ENCODE measurements at regions not wholly inside any gene's neighbourhood (a gene's known extent, or its start where the extent isn't known, plus 50 kb on each side); places are given as distances from the start of the nearest gene placed in this dataset.

- H3K4me3 ChIP-seq = peak overlapping the region; percentile 34 to 42
- peak; percentile 3 for DNase-seq (ENCODE audit: low spot score)
- no peaks in the 10 kb centered on the region for H3K36me3 ChIP-seq
- 2% methylated on average over 19 of the region's 33 CpGs for WGBS
- intact Hi-C loops (cut with DNase I) = no loop called here
- H3K27ac ChIP-seq = peak overlapping the region; percentile 49 to 66
- H3K27me3 ChIP-seq (replicated peaks; ENCODE audit: insufficient read depth) = no peaks in the 10 kb centered on the region
- TF ChIP-seq, protein P1, sequence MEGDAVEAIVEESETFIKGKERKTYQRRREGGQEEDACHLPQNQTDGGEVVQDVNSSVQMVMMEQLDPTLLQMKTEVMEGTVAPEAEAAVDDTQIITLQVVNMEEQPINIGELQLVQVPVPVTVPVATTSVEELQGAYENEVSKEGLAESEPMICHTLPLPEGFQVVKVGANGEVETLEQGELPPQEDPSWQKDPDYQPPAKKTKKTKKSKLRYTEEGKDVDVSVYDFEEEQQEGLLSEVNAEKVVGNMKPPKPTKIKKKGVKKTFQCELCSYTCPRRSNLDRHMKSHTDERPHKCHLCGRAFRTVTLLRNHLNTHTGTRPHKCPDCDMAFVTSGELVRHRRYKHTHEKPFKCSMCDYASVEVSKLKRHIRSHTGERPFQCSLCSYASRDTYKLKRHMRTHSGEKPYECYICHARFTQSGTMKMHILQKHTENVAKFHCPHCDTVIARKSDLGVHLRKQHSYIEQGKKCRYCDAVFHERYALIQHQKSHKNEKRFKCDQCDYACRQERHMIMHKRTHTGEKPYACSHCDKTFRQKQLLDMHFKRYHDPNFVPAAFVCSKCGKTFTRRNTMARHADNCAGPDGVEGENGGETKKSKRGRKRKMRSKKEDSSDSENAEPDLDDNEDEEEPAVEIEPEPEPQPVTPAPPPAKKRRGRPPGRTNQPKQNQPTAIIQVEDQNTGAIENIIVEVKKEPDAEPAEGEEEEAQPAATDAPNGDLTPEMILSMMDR (IDR thresholded peaks at IDR 0.05) = no peak
- TF ChIP-seq POLR2A (IDR thresholded peaks at IDR 0.05) = no peak
- TF ChIP-seq POLR2AphosphoS5 (IDR thresholded peaks at IDR 0.05) = no peak
- H3K4me1 ChIP-seq (replicated peaks) = no peaks in the 10 kb centered on the region
- no peaks in the 10 kb centered on the region for H3K9me3 ChIP-seq
Measured at GRCh38 chrX:125202591-125203248, 117.0 kb upstream of the TEX13C start.

DNA sequence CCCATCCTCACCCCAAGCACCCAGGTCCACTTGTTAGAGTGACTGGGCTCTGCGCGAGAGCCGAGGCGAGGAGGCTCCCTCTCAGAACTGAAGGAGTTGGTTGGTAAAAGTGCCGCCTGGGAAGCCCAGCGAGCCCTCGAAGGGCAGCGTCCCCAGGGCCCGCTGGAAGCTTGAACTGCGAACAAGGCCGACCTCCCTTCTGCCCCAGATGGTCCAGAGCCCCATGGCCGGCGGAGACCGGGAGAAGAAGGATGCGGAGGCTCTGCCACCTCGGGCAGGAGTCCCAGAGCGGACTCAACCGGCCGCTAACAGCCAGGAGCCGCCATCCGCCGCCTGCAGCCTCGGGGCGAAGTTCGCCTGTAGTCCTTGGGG is 116.3 kb upstream of the TEX13C start:
- intact Hi-C loops (cut with DNase I) = no loop called here
- H3K27ac ChIP-seq = peak overlapping the region; percentile 49 to 66
- no peaks in the 10 kb centered on the region for H3K4me1 ChIP-seq (replicated peaks)
- WGBS = under 1% methylated on average over 17 of the region's 25 CpGs
- H3K4me3 ChIP-seq = peak overlapping the region; percentile 34 to 42
- no peaks in the 10 kb centered on the region for H3K9me3 ChIP-seq
- no peak for DNase-seq (ENCODE audit: low spot score)
- H3K27me3 ChIP-seq (replicated peaks; ENCODE audit: insufficient read depth) = no peaks in the 10 kb centered on the region
- H3K36me3 ChIP-seq = no peaks in the 10 kb centered on the region
- TF ChIP-seq, protein P1 (IDR thresholded peaks at IDR 0.05) = no peak
- no peak for TF ChIP-seq POLR2A (IDR thresholded peaks at IDR 0.05)
- TF ChIP-seq POLR2AphosphoS5 (IDR thresholded peaks at IDR 0.05) = no peak

- H3K4me3 ChIP-seq = peak overlapping the region; percentile 34 to 42
- DNase-seq (ENCODE audit: low spot score) = peak; percentile 6
- 1% methylated on average over 42 of the region's 63 CpGs for WGBS
- no peaks in the 10 kb centered on the region for H3K36me3 ChIP-seq
- H3K9me3 ChIP-seq = no peaks in the 10 kb centered on the region
- no peaks in the 10 kb centered on the region for H3K4me1 ChIP-seq (replicated peaks)
- intact Hi-C loops (cut with DNase I) = no loop called here
- peak overlapping the region; percentile 49 to 66 for H3K27ac ChIP-seq
- H3K27me3 ChIP-seq (replicated peaks; ENCODE audit: insufficient read depth) = no peaks in the 10 kb centered on the region
- no peak for TF ChIP-seq POLR2AphosphoS5 (IDR thresholded peaks at IDR 0.05)
- TF ChIP-seq POLR2A (IDR thresholded peaks at IDR 0.05) = no peak
- TF ChIP-seq, protein P1 (IDR thresholded peaks at IDR 0.05) = no peak
Measured at GRCh38 chrX:125203737-125204578, 115.7 kb upstream of the TEX13C start.

- Histone ChIP-seq H3K27me3 (replicated peaks; ENCODE audit: insufficient read depth) (no peaks in the 10 kb centered on the region), H3K4me3 (peak overlapping the region; percentile 34 to 42), H3K4me1 (replicated peaks) (no peaks in the 10 kb centered on the region), H3K27ac (peak overlapping the region; percentile 49 to 66), H3K36me3 (no peaks in the 10 kb centered on the region), H3K9me3 (no peaks in the 10 kb centered on the region)
- no peak for DNase-seq (ENCODE audit: low spot score)
- no peak for TF ChIP-seq POLR2AphosphoS5 (IDR thresholded peaks at IDR 0.05)
- TF ChIP-seq, protein P1 (IDR thresholded peaks at IDR 0.05) = no peak
- no peak for TF ChIP-seq POLR2A (IDR thresholded peaks at IDR 0.05)
- WGBS = 1% methylated on average over 22 of the region's 22 CpGs
- intact Hi-C loops (cut with DNase I) = no loop called here
Measured at GRCh38 chrX:125204681-125205132, 115.0 kb upstream of the TEX13C start.

All from prostate gland (tissue), 2 donors.